Activated naive CD4-positive, alpha-beta T cell treated with anti-CD3 and anti-CD28 coated beads, Interleukin-2, amount 50 U/mL, for 72 hours (primary cell): ENCODE measurements at regions not wholly inside any gene's neighbourhood (a gene's known extent, or its start where the extent isn't known, plus 50 kb on each side); places are given as distances from the start of the nearest gene placed in this dataset.
"Not testable (repeated sequence)": the region's sequence is repeated elsewhere in the genome, so short reads cannot be mapped to it uniquely, and the experiment has no call there.

Experiments
- ATAC-seq, 2 donors: fragments of 150-1000 bp; cut with Tn5 transposase; 2 replicates each; pipeline ENCODE4 v1.10.0; 2021; ENCODE audit warnings: mild to moderate bottlenecking in 2 of 2, moderate library complexity in 2 of 2
- DNase-seq, 2 donors: peaks; one replicate each; pipeline ENCODE4 v3.0.0; 2021 to 2022; ENCODE audit warnings: low spot score in 2 of 2
- H3K27ac Mint-ChIP-seq, 2 donors: one replicate each; pipeline ENCODE4 v1.8.0; 2022; ENCODE audit warnings: mild to moderate bottlenecking in 2 of 2, mixed read lengths in 2 of 2
- H3K36me3 Mint-ChIP-seq, 2 donors: one replicate each; pipeline ENCODE4 v1.8.0; 2022; ENCODE audit warnings: mixed read lengths in 2 of 2
- H3K9me3 Mint-ChIP-seq, 2 donors: one replicate each; pipeline ENCODE4 v1.8.0; 2022; ENCODE audit warnings: mixed read lengths in 2 of 2

DNA sequence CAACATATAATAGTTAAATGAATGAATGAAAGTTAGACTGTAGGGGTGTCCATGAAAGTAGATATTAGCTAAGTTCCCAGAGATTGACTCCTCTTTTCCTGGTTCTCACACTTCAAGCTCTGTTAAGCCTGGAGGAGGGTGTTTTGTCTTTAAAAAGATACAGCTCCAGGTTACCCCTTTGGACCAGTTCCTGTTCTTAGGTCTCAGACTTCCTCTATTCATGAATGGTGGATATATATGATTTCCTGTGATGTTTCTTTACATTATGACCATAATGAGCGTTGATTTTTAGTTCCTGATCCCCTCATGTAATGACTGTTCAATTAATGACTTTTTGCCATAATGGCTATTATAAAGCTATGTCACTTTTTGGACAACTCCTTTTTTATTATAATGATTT lies 115.9 kb downstream of the FAM72C start:
- ATAC-seq, H3K27ac Mint-ChIP-seq, DNase-seq, H3K36me3 Mint-ChIP-seq, H3K9me3 Mint-ChIP-seq: not testable (repeated sequence)

DNA sequence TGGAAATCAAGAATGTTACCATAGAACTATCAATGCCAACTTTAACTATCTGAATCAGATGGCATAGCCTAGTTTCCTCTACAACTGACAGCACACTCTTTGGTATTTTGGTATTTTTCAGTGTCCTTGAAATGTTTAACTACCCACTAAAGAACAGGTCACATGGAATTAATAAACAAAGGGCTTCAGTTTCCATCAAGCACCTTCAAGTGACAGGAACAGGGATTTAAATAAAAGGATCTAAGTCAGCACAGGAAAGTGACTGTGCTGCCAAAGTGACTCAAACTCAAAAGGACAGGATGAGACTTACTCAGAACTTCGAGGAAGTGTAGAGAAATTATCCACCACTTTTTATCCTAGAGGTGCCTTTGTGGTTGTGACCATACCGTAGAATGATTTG lies 117.7 kb downstream of the FAM72C start:
- not testable (repeated sequence) for H3K27ac Mint-ChIP-seq, H3K9me3 Mint-ChIP-seq, H3K36me3 Mint-ChIP-seq, ATAC-seq, DNase-seq

DNA sequence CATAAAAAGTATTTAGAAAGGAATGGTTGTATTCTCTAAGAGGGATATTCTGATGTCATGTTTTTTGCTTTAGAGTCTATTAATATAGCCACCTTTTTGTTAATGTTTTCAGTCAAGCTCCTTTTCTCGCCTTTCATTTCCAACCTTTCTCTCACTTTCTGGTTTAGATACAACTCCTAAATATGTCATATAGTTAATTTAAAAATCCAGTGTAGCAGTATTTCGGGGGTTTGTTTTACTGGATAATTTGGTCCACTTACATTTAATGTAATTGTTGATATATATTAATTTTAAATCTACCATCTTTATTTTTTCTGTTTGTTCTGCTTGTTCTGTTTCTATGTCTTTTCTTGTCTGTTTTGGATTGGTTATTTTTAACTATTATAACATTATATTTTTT lies 121.1 kb downstream of the FAM72C start:
- H3K9me3 Mint-ChIP-seq: not testable (repeated sequence)

DNA sequence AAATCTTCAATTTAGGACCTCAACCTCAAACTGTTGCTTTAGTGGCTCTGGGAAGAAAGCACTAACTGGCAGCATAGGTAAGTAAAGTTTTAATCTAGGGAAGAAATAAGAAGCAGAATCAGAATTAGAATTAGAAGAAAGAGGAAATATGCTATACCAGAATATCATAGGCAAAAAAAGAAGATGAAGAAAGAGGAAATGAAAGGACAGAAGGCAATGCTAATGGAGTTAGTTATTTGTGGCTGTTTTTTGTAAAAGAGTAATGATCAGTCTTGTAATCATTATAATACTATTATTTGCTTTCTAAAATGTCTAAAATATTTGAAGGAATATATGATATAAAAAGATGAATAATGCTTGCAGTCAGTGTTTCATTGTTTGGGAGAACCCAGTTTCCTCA lies 122.9 kb downstream of the FAM72C start:
- H3K9me3 Mint-ChIP-seq, ATAC-seq, DNase-seq, H3K36me3 Mint-ChIP-seq, H3K27ac Mint-ChIP-seq: not testable (repeated sequence)

More for the DNA sequence above, 121.1 kb downstream of the FAM72C start:
- DNase-seq, ATAC-seq, H3K36me3 Mint-ChIP-seq, H3K27ac Mint-ChIP-seq: not testable (repeated sequence)

DNA sequence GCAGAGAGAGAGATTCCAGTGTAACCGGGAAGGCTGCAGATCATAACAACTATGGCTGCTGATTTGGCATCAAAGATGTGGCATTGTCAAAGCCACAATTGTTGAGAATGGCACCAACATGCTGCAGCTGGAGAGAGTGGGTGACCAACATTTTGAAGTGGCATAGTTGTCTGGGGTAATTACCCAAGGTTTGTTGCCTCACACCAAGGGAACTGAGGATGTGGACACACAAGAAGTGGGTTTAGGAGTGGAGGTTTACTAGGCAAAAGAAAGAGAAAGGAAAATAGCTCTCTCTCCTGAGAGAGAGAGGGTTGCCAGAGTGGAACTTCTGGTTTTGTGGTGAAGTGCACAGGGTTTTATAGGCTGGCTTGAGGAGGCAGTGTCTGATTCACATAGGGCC lies 126.6 kb downstream of the FAM72C start:
- H3K36me3 Mint-ChIP-seq, ATAC-seq, H3K27ac Mint-ChIP-seq, DNase-seq, H3K9me3 Mint-ChIP-seq: not testable (repeated sequence)

DNA sequence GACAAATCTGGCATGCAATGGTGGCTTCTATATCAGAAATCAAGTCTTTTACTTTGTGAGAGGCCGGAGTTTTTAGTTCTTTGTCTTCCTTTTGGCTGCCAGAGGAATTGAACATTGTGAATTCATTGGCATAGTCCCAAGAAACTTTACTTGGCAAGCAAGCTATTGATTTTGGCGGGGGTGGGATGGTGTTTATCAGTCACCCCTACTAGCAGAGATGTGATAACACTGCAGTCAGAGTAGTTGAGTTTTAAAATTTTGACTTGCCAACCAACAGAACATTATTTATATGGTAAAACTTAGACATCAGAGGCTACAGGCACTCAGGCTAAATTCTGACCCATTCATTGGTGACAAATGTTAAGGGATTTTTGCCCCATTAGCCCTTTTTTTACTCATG lies 129.7 kb downstream of the FAM72C start:
- ATAC-seq, H3K27ac Mint-ChIP-seq, H3K36me3 Mint-ChIP-seq, DNase-seq, H3K9me3 Mint-ChIP-seq: not testable (repeated sequence)

DNA sequence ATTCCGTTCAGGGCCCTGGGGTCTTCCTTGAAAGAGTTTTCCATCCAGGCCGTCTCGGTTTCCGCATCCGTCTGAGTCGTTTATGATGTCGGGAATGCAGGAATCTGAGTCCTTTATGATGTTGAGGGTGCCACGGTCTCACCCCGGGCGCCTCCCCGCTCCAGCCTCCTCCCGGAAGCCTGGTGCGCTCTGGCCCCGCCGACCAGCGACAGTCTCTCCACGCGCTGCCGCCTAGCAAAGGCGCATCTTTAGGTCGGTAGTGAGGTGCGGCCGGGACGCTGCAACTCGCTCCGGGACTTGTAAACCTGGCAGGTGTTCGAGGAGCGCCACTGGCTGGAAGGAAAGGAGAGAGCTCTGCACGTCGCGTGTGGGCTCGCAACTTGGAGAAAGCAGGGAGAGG lies 132.6 kb downstream of the FAM72C start:
- peak; percentile 71 to 75 for ATAC-seq
- H3K27ac Mint-ChIP-seq, H3K9me3 Mint-ChIP-seq: not testable (repeated sequence)

DNA sequence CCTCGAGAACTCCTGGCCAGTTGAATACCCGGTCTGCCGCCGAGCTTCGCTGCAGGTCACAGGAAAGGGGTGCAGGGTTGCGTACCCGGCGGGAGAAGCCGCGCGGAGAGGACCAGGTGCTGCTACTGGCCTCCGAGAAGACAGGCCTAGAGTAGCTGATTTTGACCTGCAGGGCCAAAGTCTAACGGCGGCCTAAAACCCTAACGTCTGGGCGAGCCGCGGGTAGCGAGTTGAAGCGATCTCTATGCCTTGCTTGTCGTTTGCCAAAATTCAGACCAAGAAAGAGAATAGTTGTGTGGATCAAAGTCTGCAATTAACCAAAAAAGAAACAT lies 133.2 kb downstream of the FAM72C start:
- DNase-seq, H3K36me3 Mint-ChIP-seq, H3K9me3 Mint-ChIP-seq, H3K27ac Mint-ChIP-seq: not testable (repeated sequence)
- ATAC-seq: peak in 1 of 2 donors; percentile 20

More for the DNA sequence above, 132.6 kb downstream of the FAM72C start:
- not testable (repeated sequence) for DNase-seq, H3K36me3 Mint-ChIP-seq

DNA sequence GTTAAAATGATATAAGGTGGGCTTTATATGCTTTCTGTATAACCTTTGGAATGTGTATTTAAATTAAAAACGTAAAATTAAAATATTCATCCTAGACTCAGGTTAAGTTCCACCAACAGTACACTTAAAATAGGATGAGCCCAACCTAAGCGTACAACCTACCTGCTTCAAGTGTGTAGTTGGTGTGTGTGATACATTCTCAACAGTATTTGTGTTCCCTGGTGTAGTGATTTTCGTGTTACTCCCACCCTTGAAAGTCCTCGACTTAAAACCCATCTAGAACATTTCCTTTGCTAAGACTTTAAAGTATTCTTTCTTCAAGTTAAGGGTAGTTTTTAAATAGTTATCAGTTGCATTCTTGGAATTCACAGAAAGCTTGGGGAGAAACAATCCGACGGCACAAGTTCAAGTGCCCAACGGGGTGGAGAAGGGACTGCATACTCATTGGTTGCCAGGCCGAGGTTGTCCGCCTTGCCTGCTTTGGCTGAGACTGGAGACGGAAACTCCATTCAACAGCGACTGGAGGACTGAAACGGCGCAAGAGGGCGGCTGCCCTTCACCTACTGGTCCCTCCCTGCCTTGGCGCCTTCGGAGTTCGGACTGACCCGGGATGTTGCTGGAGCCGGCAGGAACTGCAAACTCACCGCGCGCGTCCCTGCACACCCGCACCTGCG lies 133.7 kb downstream of the FAM72C start:
- ATAC-seq, DNase-seq, H3K27ac Mint-ChIP-seq, H3K36me3 Mint-ChIP-seq, H3K9me3 Mint-ChIP-seq: not testable (repeated sequence)

DNA sequence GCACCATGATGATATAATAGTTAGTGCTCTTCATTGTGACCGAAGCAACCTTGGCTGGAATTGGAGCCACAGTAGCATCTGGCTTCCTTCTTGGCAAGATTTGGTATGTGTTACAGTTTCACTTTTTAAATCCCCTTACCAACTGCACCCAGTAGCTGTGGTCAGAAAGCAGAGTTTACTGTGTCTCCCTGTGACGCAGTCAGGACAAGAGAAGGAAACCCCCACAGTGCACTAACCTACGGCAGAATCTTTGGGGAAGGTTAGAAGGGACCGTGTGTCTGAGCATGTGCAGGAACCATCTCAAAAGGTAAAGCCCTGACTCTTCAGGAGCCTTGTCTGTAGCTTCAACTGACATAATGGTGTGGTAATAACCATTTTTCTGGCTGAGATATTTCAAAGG lies 138.4 kb downstream of the FAM72C start:
- not testable (repeated sequence) for H3K27ac Mint-ChIP-seq, H3K36me3 Mint-ChIP-seq, DNase-seq, H3K9me3 Mint-ChIP-seq
- ATAC-seq: peak in 1 of 2 donors; percentile 73

DNA sequence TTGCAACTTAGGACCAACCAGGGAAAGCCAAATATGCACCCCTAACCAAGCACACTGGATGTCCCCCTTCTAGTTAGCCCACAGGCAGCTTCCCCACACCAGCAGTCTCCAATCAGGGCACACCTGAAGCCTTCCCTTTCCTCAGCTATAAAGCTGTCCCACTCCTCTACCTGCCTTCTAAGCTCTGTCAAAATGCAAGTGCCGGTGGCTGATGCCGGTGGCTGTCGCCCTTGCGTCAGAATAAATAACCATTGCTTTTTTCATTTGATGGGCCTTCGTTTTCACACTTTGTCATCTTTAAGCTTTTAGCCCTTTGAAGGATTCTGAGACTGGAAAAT lies 139.4 kb downstream of the FAM72C start:
- H3K27ac Mint-ChIP-seq, H3K9me3 Mint-ChIP-seq, H3K36me3 Mint-ChIP-seq, DNase-seq: not testable (repeated sequence)
- ATAC-seq: peak in 1 of 2 donors; percentile 55

DNA sequence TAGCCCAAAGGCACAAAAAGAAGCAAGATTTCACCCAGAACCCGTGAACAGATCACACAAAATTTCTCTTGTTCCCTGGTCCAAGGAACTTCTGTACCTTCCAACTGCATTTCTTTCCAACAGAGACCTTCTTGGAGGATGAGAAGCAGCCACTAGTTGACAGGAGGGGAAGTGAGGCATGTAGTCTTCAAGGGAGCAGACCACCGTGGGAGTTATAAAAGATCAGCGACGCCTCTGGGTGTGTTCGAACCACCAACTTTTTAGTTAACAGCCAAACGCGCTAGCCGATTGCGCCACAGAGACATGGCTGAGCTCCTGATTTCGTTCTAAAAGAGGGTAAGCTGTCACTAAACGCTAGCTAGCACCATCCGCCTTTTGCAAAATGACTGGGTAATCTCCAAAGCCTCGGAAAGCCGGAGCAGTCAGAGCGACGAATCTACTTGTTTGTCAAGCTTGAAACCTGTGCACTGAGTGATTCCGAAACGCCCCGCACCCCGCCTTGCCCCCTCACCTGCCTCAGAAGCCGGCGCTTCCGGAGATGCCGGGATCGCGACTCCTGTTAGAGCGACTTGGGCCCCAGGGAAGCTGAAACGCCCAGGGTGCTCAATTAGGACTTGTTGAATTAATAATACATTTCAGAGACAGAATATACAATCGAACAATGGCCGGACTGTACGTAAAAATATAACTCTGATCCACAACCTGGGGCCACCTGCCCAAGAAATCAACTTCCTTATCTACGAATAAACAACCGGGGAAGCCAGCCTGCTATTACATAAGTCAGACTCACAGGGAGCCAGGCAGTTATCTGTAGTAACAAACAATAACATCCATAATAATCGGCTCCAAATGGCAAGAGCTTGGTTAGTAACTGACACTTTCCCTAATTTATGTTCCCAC lies 140.1 kb downstream of the FAM72C start:
- DNase-seq, H3K27ac Mint-ChIP-seq, H3K9me3 Mint-ChIP-seq, H3K36me3 Mint-ChIP-seq: not testable (repeated sequence)
- peak; percentile 85 to 98 for ATAC-seq

DNA sequence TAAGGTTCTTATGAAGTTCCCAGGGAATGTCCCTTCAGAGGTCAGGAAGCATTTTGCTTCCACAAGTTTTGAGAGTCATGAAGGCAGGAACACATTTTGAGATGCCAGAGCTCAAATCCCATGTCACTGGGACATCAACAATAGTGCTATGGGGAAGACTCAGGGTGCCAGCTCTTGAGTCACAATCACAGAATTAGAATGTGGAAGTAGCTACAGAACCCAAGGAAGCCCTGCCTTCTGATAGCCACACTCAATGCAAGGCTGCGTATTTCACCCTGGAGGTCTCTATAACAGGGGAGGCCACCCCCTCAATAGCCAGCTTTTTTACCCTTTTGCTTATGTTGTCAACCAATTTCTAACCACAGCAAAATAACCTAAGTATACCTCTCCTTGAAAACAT lies 145.6 kb downstream of the FAM72C start:
- not testable (repeated sequence) for H3K9me3 Mint-ChIP-seq, H3K27ac Mint-ChIP-seq, DNase-seq, H3K36me3 Mint-ChIP-seq, ATAC-seq

DNA sequence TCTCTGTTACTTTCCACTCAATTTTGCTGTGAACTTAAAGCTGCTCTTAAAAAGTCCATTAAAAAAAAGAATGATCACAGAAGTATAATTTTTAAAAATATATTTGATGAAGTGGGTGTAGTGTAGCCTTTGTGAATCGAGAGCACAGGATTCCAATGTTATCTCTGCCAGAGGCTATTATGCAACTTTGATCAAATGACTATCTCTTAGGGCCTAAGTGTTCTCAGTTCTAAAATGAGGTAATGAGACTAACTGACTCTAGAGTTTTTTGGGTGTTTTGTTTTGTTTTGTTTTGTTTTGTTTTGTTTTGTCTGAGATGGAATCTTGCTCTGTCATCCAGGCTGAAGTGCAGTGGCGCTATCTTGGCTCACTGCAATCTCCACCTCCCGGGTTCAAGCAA lies 147.5 kb downstream of the FAM72C start:
- H3K9me3 Mint-ChIP-seq, ATAC-seq, DNase-seq, H3K27ac Mint-ChIP-seq, H3K36me3 Mint-ChIP-seq: not testable (repeated sequence)

DNA sequence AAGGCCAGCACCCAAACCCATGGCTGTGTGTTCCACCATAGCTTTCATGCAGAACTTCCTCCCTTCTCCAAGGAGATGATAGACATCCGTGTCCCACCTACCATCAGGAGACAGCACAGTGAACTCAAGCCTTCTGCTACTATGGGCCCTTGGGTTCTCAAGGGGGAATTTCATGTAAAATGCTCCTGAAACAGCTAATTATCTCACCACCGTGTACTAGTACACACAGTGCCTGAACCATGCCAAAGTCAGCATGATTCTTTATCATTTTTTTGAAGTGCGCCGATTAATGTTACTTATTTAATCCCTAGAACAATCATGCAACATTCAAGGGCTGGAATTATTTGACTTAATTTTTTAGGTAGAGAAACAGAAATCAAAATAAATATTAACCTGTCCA lies 151.7 kb downstream of the FAM72C start:
- not testable (repeated sequence) for H3K27ac Mint-ChIP-seq, H3K36me3 Mint-ChIP-seq, H3K9me3 Mint-ChIP-seq, ATAC-seq, DNase-seq

DNA sequence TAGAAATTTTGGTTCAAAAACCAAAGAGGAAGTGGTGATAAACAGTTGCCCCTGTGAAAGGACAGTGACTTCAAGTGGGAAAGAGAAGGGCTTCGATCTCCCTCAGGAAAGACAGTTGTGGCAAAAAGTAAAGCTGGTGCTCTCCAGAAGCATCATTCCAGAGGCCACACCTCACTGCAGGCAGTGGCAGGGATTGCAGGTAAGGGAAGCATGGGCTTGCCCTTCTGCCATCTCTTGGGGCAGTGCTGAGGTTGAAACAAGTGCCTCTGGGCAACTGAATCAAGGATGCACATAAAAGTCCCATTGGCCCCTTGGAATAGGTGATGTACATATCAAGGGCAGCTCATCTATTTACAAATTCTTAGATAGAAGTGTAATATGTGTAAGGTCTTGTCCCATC lies 155.4 kb downstream of the FAM72C start:
- H3K36me3 Mint-ChIP-seq: not testable (repeated sequence)

DNA sequence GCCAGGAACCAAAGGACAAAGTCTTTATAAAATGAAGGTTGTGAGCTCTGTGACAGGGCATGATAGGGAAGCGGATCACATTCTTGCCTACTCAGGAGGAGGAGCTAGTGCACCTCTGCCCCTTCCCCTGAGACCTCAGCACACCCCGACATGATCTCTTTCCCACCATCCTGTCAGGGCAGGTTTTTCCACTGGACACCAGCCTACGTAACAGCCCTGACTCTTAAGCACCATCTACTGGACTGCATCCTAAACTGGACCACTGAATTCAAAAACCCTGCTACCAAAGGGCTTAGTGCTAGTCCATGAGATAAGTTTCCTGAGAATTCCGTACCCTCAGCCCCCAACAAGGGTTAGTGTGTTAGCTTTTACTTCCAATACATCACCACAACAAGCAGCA lies 166.4 kb downstream of the FAM72C start:
- H3K9me3 Mint-ChIP-seq, H3K36me3 Mint-ChIP-seq, DNase-seq, H3K27ac Mint-ChIP-seq, ATAC-seq: not testable (repeated sequence)

More for the DNA sequence above, 155.4 kb downstream of the FAM72C start:
- not testable (repeated sequence) for ATAC-seq, DNase-seq, H3K9me3 Mint-ChIP-seq, H3K27ac Mint-ChIP-seq
